Stimulated activated naive CD4-positive, alpha-beta T cell (primary cell): ENCODE measurements at regions not wholly inside any gene's neighbourhood (a gene's known extent, or its start where the extent isn't known, plus 50 kb on each side); places are given as distances from the start of the nearest gene placed in this dataset.
"Not testable (repeated sequence)": the region's sequence is repeated elsewhere in the genome, so short reads cannot be mapped to it uniquely, and the experiment has no call there.

Experiments used
- DNase-seq, 6 experiments: peaks; one replicate each; lab custom pipeline; 2025; lab: John Stamatoyannopoulos, UW

DNA sequence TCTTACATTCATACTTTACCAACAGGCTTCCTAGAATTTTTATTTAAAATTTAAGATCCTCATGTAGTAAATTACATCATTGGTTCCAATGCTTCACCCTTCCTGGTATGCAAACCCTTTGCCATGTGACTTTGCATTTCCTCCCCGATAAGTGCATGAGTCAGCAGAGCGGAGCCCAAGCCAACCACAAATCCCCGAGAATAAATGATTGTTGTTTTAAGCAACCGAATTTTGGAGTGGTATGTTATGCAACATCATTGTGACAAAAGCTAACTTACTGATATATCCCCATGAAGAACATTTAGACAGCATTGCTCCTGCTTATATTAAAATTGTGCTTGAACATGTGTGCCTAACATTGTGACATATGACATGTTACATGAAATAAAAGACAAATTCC, 199.4 kb upstream of the DDX53 start:
- DNase-seq, result no peak

DNA sequence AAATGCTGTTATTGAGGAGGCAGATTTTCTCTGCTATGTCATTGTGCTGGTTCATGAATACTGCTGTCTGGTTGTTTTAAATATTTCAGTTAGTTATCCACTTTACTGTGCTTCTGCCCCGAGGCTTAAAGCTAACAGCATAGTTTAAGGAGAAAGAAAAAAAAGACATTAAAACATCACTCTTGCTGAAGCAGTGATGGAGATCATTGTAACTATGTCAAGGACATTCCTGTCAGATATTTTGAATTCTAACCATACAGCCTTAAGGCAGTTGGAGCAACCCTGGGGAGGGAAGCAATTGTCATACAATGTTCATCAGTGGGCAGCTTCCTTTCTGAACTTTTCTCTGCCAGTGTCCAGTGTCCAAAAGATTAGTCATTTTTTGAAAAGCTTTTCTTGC, 199.0 kb upstream of the DDX53 start:
- no peak for DNase-seq

- DNase-seq, result no peak
Measured at GRCh38 chrX:22803353-22803752, 196.4 kb upstream of the DDX53 start.

DNA sequence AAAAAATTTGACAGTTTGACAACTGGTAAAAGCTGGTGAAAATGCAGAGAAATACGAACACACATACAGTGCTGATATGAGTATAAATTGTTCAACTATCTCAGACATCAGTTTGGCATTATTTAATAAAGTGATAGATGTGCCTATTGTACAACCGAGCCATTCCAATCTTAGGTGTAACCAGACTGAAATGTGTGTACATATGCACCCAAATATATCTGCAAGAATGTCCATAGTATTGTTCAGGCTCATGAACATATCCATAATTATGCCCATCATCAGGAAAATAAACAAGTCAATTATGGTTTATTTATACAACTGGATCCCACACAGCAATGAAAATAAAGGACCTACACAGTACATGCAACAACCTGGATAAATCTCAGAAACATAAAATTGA, 188.9 kb upstream of the DDX53 start:
- no peak for DNase-seq

- DNase-seq, result no peak
Measured at GRCh38 chrX:22818061-22818460, 181.7 kb upstream of the DDX53 start.

GRCh38 chrX:22855693-22856092, 144.1 kb upstream of the DDX53 start:
- DNase-seq, result no peak

DNA sequence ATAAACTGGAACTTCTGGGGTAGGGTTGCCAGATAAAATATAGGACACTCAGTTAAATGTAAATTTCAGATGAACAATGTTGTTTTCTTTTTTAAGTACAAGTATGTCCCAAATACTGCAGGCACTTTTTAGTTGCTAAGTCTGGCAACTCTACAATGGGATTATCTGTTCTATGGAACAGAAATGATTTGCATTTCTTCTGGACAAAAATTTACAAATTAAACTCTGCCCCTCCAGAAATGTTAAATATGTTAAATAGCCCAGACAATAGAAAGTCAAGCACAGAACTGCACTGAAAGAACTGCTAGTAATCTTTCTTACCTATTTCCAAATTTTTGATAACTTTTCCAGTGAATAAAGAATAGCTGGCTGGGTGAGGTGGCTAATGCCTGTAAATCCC, 140.1 kb upstream of the DDX53 start:
- no peak for DNase-seq

GRCh38 chrX:22866801-22867200, 133.0 kb upstream of the DDX53 start:
- DNase-seq, result not testable (repeated sequence)

DNA sequence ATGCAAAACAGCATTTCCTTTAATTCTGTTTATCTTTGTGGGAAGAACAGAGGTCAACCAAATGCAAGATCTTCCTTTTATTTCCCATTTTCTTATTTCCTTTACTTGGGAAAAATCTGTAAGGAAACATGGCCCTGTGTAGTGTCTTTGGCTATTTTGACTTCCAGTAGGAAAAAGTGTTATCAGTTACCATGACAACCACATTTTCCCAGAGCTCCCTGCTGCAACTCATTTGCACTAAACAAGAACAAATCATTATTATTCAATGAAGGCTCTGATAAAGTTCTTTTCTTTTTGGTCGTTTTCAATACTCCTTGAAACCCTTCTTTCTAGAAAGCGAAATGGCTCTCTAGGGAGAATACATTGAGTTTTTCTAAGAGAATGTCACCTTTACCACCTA, 117.2 kb upstream of the DDX53 start:
- DNase-seq, result no peak

DNA sequence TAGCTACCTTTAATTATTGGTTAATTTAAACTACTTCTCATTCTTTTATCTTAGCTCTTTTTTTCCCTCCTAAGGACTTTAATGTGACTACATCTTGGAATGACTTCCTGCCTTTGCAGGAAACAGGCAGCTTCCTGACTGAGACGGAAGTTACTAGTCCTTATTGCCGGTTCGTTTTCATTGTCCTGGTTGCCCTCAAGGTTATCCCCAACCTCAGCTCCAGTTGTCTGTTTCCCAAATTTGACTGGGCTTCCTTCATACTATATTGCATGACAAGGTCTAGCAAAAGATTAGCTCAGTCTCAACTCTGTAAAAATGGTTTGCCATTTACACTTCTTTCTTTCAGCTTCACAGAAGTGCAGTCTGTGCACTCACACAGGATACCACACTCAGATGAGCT, 109.9 kb upstream of the DDX53 start:
- no peak for DNase-seq

GRCh38 chrX:22912616-22913015, 87.1 kb upstream of the DDX53 start:
- DNase-seq, result no peak

- DNase-seq, result no peak
Measured at GRCh38 chrX:22922961-22923360, 76.8 kb upstream of the DDX53 start.

DNA sequence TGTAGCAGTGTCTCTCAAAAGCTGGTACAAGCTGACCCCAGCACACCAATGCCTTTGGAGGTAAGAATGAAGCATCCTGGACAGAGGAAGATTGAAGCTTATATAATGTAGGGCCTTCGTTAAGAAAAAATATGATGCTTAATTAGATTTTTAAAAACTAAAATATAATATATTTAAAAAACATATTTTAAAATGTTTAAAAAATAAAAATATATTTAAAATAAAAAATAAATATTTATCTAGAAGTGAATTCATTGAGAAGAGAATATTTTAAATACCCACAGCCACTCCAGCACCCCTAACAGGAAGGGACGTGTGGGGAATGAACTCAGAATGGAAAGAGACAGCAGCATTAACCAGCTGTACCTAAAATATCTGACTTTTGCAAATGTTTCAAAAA, 65.1 kb upstream of the DDX53 start:
- DNase-seq, result no peak

DNA sequence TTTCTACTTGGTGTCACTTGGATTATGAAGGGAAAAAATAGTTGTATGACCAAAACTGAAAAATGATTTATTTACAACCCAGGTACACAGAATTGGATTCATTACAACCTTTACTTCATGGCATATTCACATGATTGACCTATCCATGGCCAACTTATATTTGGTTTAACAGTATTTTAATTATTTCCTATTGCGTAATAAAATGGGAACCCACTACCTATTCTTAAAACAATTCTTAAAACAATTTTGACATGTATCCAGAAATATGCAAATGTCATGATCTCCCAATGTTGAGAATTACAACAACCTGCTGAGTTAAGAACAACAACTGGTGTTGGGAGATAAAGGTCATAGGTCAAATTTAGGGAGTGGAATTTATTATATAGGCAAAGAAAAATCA, 54.8 kb upstream of the DDX53 start:
- DNase-seq, result no peak
